HG03378 (cell line): ENCODE measurements at regions not wholly inside any gene's neighbourhood (a gene's known extent, or its start where the extent isn't known, plus 50 kb on each side); places are given as distances from the start of the nearest gene placed in this dataset.

Experiments
- ATAC-seq: cut with Tn5 transposase; IDR thresholded peaks from one replicate; pipeline ENCODE4 v1.9.1; 2021; ENCODE audit warnings: mild to moderate bottlenecking, moderate library complexity; ENCODE audit not compliant: unreplicated experiment

- no peak for ATAC-seq
These were observed 180.4 kb upstream of the COL8A1 start for GRCh38 chr3:99458013-99458412.

- ATAC-seq: no peak
These were observed 195.8 kb upstream of the COL8A1 start for GRCh38 chr3:99442599-99442998.

GRCh38 chr3:99439892-99440291 lies 198.5 kb upstream of the COL8A1 start:
- no peak for ATAC-seq

- no peak for ATAC-seq
These were observed 204.2 kb upstream of the COL8A1 start for GRCh38 chr3:99434190-99434589.

DNA sequence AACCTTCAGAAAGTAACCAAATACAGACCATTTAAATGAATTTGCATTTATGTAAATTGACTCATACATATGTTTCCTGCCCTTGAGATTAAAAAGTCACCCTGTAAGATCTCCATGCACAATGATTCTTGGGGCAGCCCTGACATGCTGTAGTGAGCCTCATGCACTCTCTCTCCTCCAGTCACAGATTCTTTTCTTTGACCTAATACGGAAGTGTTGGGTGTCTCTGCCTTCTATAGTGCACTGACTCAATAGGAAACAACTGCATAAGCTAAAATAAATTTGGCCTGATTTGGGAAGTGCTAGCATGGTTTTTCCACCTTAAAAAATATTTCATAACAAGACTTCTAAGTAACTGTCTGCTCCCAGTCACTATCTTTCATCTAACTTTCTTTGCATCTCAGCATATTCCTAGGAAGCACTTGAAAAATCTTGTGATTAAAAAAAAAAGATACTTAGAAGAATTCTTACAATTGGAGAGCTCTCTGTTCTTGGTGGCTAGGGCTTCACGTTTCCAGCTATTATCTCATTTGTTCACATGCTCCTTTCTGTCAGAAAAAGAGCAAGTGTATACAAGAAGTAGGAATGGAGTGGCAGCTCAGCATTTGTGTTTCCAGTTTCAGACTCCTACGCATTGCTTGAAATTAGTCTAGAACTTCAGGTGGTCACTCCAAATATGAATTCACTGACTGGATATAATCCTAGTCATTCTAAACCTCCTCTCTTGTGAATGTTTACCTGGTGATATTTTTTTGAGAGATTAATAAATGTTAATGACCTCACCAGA lies 207.9 kb upstream of the COL8A1 start:
- ATAC-seq: peak; percentile 54

DNA sequence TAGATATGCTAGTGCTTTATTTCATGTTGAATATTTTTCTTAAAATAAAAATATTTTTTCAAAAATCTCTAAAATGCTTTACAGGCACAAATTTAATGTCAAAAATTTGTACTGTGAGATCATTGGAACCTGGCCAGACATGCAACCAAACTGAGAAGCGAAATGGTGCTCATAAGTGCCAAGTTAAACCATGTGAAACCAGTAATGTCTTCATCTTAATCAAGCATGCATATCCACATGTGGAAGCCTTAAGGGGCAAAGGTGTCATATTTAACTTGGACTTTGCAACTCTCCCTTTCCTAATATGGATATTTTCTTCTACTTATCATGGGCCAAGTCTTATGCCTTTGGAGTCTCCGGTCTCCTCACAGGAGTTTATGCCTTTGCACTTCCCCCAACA lies 208.9 kb upstream of the COL8A1 start:
- ATAC-seq: no peak

DNA sequence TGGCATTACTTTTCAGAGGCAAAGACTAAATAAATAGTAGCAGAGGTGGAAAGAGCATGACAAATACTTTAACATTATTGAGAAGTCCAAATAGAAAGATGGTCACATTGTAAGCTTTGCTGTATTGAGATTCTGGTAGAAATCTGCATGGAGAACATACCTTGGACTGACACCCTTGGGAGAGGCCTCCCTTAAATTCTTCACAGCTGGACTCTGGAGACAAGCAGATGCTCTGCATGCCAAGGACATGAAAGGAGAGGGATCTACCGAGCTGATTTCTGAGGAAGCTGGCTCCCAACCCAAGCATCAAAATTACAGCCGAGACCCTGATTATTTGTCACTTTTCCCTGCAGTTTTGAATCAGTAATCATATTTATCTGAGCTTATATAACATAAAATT lies 212.5 kb upstream of the COL8A1 start:
- ATAC-seq: no peak

- no peak for ATAC-seq
These were observed 219.3 kb upstream of the COL8A1 start for GRCh38 chr3:99419116-99419515.

DNA sequence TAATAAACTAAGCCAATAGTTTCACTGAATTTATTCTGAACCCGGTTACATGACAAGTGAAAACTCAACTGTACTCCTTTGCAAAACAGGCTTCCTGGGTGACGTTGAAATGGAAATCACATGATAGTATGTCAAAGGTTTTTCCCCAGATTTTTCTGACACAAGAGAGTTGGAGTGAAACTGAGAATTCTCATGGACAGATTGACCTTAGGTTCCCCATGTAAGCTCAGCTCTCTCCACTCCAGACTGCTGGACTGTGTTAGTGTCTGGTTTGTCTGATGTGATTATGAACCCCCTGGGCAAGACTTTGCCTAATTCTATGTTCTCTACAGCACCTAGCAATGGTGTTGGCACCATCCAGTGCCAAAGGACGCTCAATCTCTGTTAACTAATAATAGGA lies 219.7 kb upstream of the COL8A1 start:
- ATAC-seq: peak; percentile 67

GRCh38 chr3:99418209-99418635 lies 220.2 kb upstream of the COL8A1 start:
- ATAC-seq: peak; percentile 64

GRCh38 chr3:99413504-99413903 lies 224.9 kb upstream of the COL8A1 start:
- ATAC-seq: no peak

DNA sequence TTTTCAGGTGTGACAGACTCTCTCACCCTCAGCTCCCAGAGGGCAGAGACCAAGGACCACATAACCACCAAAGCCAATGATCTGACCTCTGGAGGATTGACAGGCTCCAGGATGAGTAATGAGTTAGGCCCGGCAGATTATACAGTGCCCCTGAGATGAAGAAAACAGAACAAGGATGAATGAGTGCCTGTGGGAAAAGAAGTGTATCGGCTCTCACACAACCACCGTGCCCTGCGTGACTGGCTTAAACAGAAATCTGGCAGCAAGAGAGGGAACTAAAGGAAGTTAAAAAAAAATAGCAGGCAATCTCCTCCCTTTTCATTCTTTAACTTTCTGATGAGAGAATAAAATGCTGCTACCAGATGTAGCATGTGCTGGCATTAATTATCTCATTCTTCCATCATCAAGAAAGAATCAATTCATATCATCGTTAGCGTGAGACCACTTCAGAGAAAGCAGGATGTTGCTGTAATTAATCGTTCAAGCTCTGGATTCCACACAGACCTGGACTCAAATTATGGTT lies 227.5 kb upstream of the COL8A1 start:
- ATAC-seq: peak; percentile 57

DNA sequence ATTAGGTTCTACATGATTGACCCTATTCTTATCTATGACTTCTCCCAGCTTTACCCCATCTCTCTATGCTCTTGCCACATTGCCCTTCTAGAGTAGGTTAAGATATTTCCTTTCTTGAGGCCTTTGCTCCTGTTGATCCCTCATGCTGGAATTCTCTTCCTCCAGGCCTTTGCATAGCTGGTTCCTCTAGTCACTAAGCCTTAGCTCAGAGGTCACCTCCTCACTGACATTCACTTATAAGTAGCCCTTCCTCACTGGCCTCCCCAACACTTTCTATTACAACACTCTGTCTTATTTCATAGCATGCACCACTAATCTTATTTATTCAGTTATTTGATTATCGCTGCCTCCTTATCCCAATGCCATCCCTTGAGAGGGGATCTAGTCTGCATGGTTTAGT lies 228.4 kb upstream of the COL8A1 start:
- ATAC-seq: no peak

GRCh38 chr3:99407257-99407656 lies 231.1 kb upstream of the COL8A1 start:
- peak; percentile 50 for ATAC-seq

- ATAC-seq: no peak
These were observed 235.6 kb upstream of the COL8A1 start for GRCh38 chr3:99402755-99403154.

GRCh38 chr3:99400352-99400751 lies 238.0 kb upstream of the COL8A1 start:
- no peak for ATAC-seq

DNA sequence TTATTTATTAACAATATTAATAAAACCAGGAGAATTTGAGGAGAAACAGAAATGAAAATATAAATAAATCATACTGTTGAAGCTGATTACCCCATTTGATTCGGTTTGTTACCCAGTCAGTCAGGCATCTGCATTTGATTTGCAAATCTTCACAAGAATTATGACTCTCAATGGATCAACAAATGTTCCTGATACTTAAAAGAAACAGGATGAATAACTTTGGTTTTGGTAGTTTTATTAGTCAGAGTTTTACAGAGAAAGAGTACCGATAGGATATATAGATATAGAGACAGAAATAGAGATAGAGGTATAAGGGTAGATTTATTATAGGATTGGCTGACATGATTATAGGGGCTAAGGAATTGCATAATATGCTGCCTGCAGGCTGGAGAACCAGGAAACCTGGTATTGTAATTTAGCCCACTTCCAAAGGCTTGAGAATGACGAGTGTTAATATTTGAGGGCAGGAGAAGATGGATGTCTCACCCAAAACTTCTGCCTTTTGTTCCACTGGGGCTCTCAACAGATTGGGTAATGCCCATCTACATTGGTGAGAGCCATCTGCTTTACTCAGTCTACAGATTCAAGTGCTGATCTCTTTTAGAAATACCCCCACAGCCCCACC lies 241.6 kb upstream of the COL8A1 start:
- ATAC-seq: no peak

- no peak for ATAC-seq
These were observed 243.3 kb upstream of the COL8A1 start for GRCh38 chr3:99394831-99395778.

- no peak for ATAC-seq
These were observed 244.4 kb upstream of the COL8A1 start for GRCh38 chr3:99393961-99394360.

DNA sequence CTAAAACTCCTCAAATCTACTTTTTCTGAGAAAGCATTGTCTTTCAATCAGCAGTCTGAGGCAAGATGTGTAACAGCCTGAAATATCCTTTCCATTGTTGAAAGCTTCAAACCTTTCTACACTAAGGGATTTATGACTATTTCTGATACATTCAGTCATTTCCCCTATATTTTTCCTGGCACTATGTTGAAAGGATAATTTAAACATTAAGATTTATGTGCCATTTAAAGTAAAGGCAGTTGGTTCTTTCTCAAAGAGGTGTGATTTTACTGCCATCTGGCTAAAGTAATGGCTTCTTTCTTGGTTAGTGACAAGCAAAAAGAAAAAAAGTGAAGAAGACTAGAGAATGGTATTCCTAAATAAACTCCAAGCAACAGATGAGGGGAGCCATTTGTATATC lies 249.6 kb upstream of the COL8A1 start:
- no peak for ATAC-seq

DNA sequence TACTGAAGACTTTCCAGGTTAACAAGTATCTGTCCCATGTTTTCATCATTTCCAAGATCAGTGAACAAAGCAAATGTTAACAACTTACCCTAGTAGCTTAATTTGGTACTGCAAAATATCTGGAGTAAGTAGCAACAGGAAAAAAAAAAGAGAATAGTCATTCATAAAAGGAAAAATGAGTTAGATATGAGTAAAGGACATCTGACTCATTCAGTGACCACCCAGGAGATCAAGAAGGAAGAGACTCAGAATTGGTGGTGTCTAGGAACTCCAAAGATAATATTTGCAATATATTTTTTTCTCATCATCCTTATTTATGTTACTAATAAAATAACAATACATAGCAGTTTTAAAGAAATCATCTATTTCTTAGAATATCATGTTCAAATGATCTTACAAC lies 253.8 kb upstream of the COL8A1 start:
- no peak for ATAC-seq
